ENCODE measurements at regions not wholly inside any gene's neighbourhood (a gene's known extent, or its start where the extent isn't known, plus 50 kb on each side); places are given as distances from the start of the nearest gene placed in this dataset.

- DNase-seq, result no peak
Measured at GRCh38 chr14:71583705-71584104, 348.5 kb upstream of the RGS6 start.

GRCh38 chr14:71585361-71585760, 346.9 kb upstream of the RGS6 start:
- DNase-seq, result no peak

- no peak for DNase-seq
Measured at GRCh38 chr14:71586131-71586897, 345.9 kb upstream of the RGS6 start.

GRCh38 chr14:71588028-71588427, 344.2 kb upstream of the RGS6 start:
- no peak for DNase-seq

GRCh38 chr14:71588576-71589215, 343.5 kb upstream of the RGS6 start:
- DNase-seq, result no peak

GRCh38 chr14:71589609-71590008, 342.6 kb upstream of the RGS6 start:
- no peak for DNase-seq

- no peak for DNase-seq
Measured at GRCh38 chr14:71590131-71590530, 342.1 kb upstream of the RGS6 start.

- DNase-seq, result no peak
Measured at GRCh38 chr14:71591231-71591630, 341.0 kb upstream of the RGS6 start.

- DNase-seq, result no peak
Measured at GRCh38 chr14:71591929-71592328, 340.3 kb upstream of the RGS6 start.

GRCh38 chr14:71592361-71592760, 339.9 kb upstream of the RGS6 start:
- no peak for DNase-seq

GRCh38 chr14:71593966-71594365, 338.3 kb upstream of the RGS6 start:
- DNase-seq, result no peak

- no peak for DNase-seq
Measured at GRCh38 chr14:71594821-71595220, 337.4 kb upstream of the RGS6 start.

- DNase-seq, result no peak
Measured at GRCh38 chr14:71595441-71595840, 336.8 kb upstream of the RGS6 start.

GRCh38 chr14:71597287-71597920, 334.8 kb upstream of the RGS6 start:
- DNase-seq, result no peak

- DNase-seq, result no peak
Measured at GRCh38 chr14:71597955-71598660, 334.1 kb upstream of the RGS6 start.

GRCh38 chr14:71600309-71600708, 331.9 kb upstream of the RGS6 start:
- no peak for DNase-seq

GRCh38 chr14:71602524-71602923, 329.7 kb upstream of the RGS6 start:
- DNase-seq, result no peak

GRCh38 chr14:71604231-71604630, 328.0 kb upstream of the RGS6 start:
- DNase-seq, result no peak

GRCh38 chr14:71606064-71606463, 326.2 kb upstream of the RGS6 start:
- no peak for DNase-seq

- no peak for DNase-seq
Measured at GRCh38 chr14:71606575-71606974, 325.7 kb upstream of the RGS6 start.

GRCh38 chr14:71607056-71607455, 325.2 kb upstream of the RGS6 start:
- no peak for DNase-seq

GRCh38 chr14:71610149-71610548, 322.1 kb upstream of the RGS6 start:
- no peak for DNase-seq

- DNase-seq, result no peak
Measured at GRCh38 chr14:71610797-71611196, 321.4 kb upstream of the RGS6 start.

- no peak for DNase-seq
Measured at GRCh38 chr14:71613168-71613567, 319.1 kb upstream of the RGS6 start.

Data from SHP77 (cell line).